ENCODE measurements at regions not wholly inside any gene's neighbourhood (a gene's known extent, or its start where the extent isn't known, plus 50 kb on each side); places are given as distances from the start of the nearest gene placed in this dataset.

- TF ChIP-seq CTCF (IDR thresholded peaks at IDR 0.05) (no peak), ZFX (IDR thresholded peaks at IDR 0.05; ENCODE audit: borderline replicate concordance) (no peak)
Measured at GRCh38 chr1:245039196-245039595, 115.6 kb upstream of the KIF26B start.
